Vagina (tissue), 2 donors: ENCODE measurements at regions not wholly inside any gene's neighbourhood (a gene's known extent, or its start where the extent isn't known, plus 50 kb on each side); places are given as distances from the start of the nearest gene placed in this dataset.

ENCODE experiments used
- DNase-seq, 2 donors: peaks; one replicate each; pipeline ENCODE4 v3.0.0-alpha.2; 2017; ENCODE audit errors: extremely low spot score in 2 of 2
- H3K27ac ChIP-seq: fragments of 200-600 bp; sonication (generic); one replicate; pipeline ENCODE4 v1.5.1; 2019
- H3K27me3 ChIP-seq: fragments of 200-600 bp; sonication (generic); one replicate; pipeline ENCODE4 v1.5.1; 2019
- H3K36me3 ChIP-seq, 2 donors: fragments of 200-600 bp; sonication (generic); one replicate each; pipeline ENCODE4 v1.5.1; 2017 to 2019
- H3K4me1 ChIP-seq: fragments of 200-600 bp; sonication (generic); one replicate; pipeline ENCODE4 v1.5.1; 2019
- H3K4me3 ChIP-seq, 2 donors: fragments of 200-600 bp; sonication (generic); 1 replicate in 1 of 2; 2 replicates in 1 of 2; pipeline ENCODE4 v1.5.1; 2016 to 2019
- H3K9me3 ChIP-seq: fragments of 200-600 bp; sonication (generic); one replicate; pipeline ENCODE4 v1.5.1; 2019
- CTCF ChIP-seq, 3 experiments: fragments of 450-650 bp in 2 of 3; fragments of 200-600 bp in 1 of 3; sonication (generic) in 1 of 3; IDR thresholded peaks; one replicate each; pipeline ENCODE4 v1.5.1; 2017 to 2019; ENCODE audit warnings: antibody characterized with exemption in 3 of 3, mild to moderate bottlenecking in 2 of 3, moderate library complexity in 2 of 3
- POLR2A ChIP-seq, 2 donors: fragments of 450-650 bp; IDR thresholded peaks; one replicate each; pipeline ENCODE4 v1.6.1; 2017; ENCODE audit warnings: antibody characterized with exemption in 2 of 2, mild to moderate bottlenecking in 2 of 2, moderate library complexity in 2 of 2
- POLR2AphosphoS5 ChIP-seq, 2 donors: sonication (generic); formaldehyde crosslinking; IDR thresholded peaks; one replicate each; pipeline ENCODE4 v1.9.0; 2017; ENCODE audit warnings: antibody characterized with exemption in 2 of 2, mild to moderate bottlenecking in 2 of 2, low read depth in 1 of 2; ENCODE audit not compliant: insufficient read depth in 1 of 2
- intact Hi-C: fragments of 100-400 bp; cut with DNase I; formaldehyde crosslinking; loops from one replicate; pipeline ENCODE4 v1.15.1; 2023

GRCh38 chr14:32014498-32014897 is 62.6 kb upstream of the ARHGAP5 start:
- DNase-seq = no peak
- intact Hi-C loops = no loop called here
- H3K9me3 ChIP-seq = no peaks in the 10 kb centered on the region

GRCh38 chr14:32015166-32015565 is 61.9 kb upstream of the ARHGAP5 start:
- no peak for DNase-seq
- TF ChIP-seq POLR2AphosphoS5 (IDR thresholded peaks at IDR 0.05; ENCODE audit: insufficient read depth in 1 of 2, low read depth in 1 of 2) = no peak
- intact Hi-C loops = no loop called here

More at GRCh38 chr14:32014498-32014897, 62.6 kb upstream of the ARHGAP5 start:
- Histone ChIP-seq H3K36me3 (no peaks in the 10 kb centered on the region), H3K4me3 (no peak overlapping the region), H3K27me3 (no peaks in the 10 kb centered on the region), H3K27ac (no peak overlapping the region), H3K4me1 (peaks cover 8% of the 10 kb centered on the region)
- TF ChIP-seq POLR2A (IDR thresholded peaks at IDR 0.05) (no peak), CTCF (IDR thresholded peaks at IDR 0.05) (no peak), POLR2AphosphoS5 (IDR thresholded peaks at IDR 0.05; ENCODE audit: insufficient read depth in 1 of 2, low read depth in 1 of 2) (no peak)

GRCh38 chr14:32017587-32017986 is 59.5 kb upstream of the ARHGAP5 start:
- Histone ChIP-seq H3K36me3 (no peaks in the 10 kb centered on the region), H3K4me1 (peaks cover 11% of the 10 kb centered on the region), H3K4me3 (no peak overlapping the region), H3K27ac (no peak overlapping the region), H3K27me3 (no peaks in the 10 kb centered on the region), H3K9me3 (no peaks in the 10 kb centered on the region)
- intact Hi-C loops = no loop called here
- TF ChIP-seq POLR2A (IDR thresholded peaks at IDR 0.05) = no peak
- no peak for TF ChIP-seq CTCF (IDR thresholded peaks at IDR 0.05)
- TF ChIP-seq POLR2AphosphoS5 (IDR thresholded peaks at IDR 0.05; ENCODE audit: insufficient read depth in 1 of 2, low read depth in 1 of 2) = no peak
- no peak for DNase-seq

More at GRCh38 chr14:32015166-32015565, 61.9 kb upstream of the ARHGAP5 start:
- Histone ChIP-seq H3K9me3 (no peaks in the 10 kb centered on the region), H3K4me1 (peaks cover 11% of the 10 kb centered on the region), H3K27ac (no peak overlapping the region), H3K27me3 (no peaks in the 10 kb centered on the region), H3K36me3 (no peaks in the 10 kb centered on the region), H3K4me3 (no peak overlapping the region)

GRCh38 chr14:32018391-32019092 is 58.6 kb upstream of the ARHGAP5 start:
- no peak for DNase-seq
- H3K36me3 ChIP-seq = no peaks in the 10 kb centered on the region
- H3K9me3 ChIP-seq = no peaks in the 10 kb centered on the region
- intact Hi-C loops = no loop called here
- H3K27ac ChIP-seq = no peak overlapping the region
- peak in 1 of 2 donors; percentile 38 for TF ChIP-seq POLR2AphosphoS5 (IDR thresholded peaks at IDR 0.05; ENCODE audit: insufficient read depth in 1 of 2, low read depth in 1 of 2)
- TF ChIP-seq CTCF (IDR thresholded peaks at IDR 0.05) = no peak
- no peak overlapping the region for H3K4me3 ChIP-seq
- no peaks in the 10 kb centered on the region for H3K27me3 ChIP-seq
- H3K4me1 ChIP-seq = peaks cover 11% of the 10 kb centered on the region

GRCh38 chr14:32019276-32019675 is 57.8 kb upstream of the ARHGAP5 start:
- H3K27ac ChIP-seq = no peak overlapping the region
- no peaks in the 10 kb centered on the region for H3K27me3 ChIP-seq
- intact Hi-C loops = no loop called here

More at GRCh38 chr14:32019276-32019675, 57.8 kb upstream of the ARHGAP5 start:
- DNase-seq = no peak
- no peak overlapping the region for H3K4me3 ChIP-seq
- no peaks in the 10 kb centered on the region for H3K36me3 ChIP-seq
- no peaks in the 10 kb centered on the region for H3K9me3 ChIP-seq
- H3K4me1 ChIP-seq = peaks cover 11% of the 10 kb centered on the region
- TF ChIP-seq POLR2A (IDR thresholded peaks at IDR 0.05) (no peak), CTCF (IDR thresholded peaks at IDR 0.05) (no peak), POLR2AphosphoS5 (IDR thresholded peaks at IDR 0.05; ENCODE audit: insufficient read depth in 1 of 2, low read depth in 1 of 2) (no peak)
